ENCODE measurements at regions not wholly inside any gene's neighbourhood (a gene's known extent, or its start where the extent isn't known, plus 50 kb on each side); places are given as distances from the start of the nearest gene placed in this dataset.

- TF ChIP-seq, protein P1, sequence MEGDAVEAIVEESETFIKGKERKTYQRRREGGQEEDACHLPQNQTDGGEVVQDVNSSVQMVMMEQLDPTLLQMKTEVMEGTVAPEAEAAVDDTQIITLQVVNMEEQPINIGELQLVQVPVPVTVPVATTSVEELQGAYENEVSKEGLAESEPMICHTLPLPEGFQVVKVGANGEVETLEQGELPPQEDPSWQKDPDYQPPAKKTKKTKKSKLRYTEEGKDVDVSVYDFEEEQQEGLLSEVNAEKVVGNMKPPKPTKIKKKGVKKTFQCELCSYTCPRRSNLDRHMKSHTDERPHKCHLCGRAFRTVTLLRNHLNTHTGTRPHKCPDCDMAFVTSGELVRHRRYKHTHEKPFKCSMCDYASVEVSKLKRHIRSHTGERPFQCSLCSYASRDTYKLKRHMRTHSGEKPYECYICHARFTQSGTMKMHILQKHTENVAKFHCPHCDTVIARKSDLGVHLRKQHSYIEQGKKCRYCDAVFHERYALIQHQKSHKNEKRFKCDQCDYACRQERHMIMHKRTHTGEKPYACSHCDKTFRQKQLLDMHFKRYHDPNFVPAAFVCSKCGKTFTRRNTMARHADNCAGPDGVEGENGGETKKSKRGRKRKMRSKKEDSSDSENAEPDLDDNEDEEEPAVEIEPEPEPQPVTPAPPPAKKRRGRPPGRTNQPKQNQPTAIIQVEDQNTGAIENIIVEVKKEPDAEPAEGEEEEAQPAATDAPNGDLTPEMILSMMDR (IDR thresholded peaks at IDR 0.05) = no peak
- TF ChIP-seq POLR2A (IDR thresholded peaks at IDR 0.05) = no peak
Measured at GRCh38 chr5:54753034-54753433, 232.4 kb downstream of the ESM1 start.

Data from Peyer's patch (tissue), 4 donors.